WTC11 (cell line): ENCODE measurements at regions not wholly inside any gene's neighbourhood (a gene's known extent, or its start where the extent isn't known, plus 50 kb on each side); places are given as distances from the start of the nearest gene placed in this dataset.

ENCODE experiments used
- ATAC-seq: fragments of 200-7000 bp; cut with Tn5 transposase; 2 replicates; pipeline ENCODE4 v1.10.0; 2021; ENCODE audit warnings: mild to moderate bottlenecking, moderate library complexity
- CTCF ChIA-PET: fragments of 300-600 bp; sonication (Branson Sonifier 250); formaldehyde crosslinking; loops from one replicate; lab custom pipeline; 2021; ENCODE audit warnings: antibody characterized with exemption; lab: Charles Lee
- POLR2A ChIA-PET: fragments of 350-600 bp; sonication (Branson Sonifier 250); formaldehyde crosslinking; loops from one replicate; lab custom pipeline; 2021; ENCODE audit warnings: antibody characterized with exemption; lab: Charles Lee
- DNase-seq: peaks from one replicate; pipeline ENCODE4 v3.0.0; 2021; ENCODE audit warnings: low spot score
- H3K27ac Mint-ChIP-seq: 2 replicates; pipeline ENCODE4 v1.8.0; 2021; ENCODE audit warnings: mixed read lengths
- H3K27me3 Mint-ChIP-seq: 2 replicates; pipeline ENCODE4 v1.8.0; 2021; ENCODE audit warnings: low read depth, mild to moderate bottlenecking, moderate library complexity, mixed read lengths
- H3K36me3 Mint-ChIP-seq: 2 replicates; pipeline ENCODE4 v1.8.0; 2021; ENCODE audit warnings: mixed read lengths
- H3K4me1 Mint-ChIP-seq: 2 replicates; pipeline ENCODE4 v1.8.0; 2022; ENCODE audit warnings: mixed read lengths
- H3K4me3 Mint-ChIP-seq: 2 replicates; pipeline ENCODE4 v1.8.0; 2021; ENCODE audit warnings: mild to moderate bottlenecking, moderate library complexity, mixed read lengths
- H3K9me3 Mint-ChIP-seq: 2 replicates; pipeline ENCODE4 v1.8.0; 2021; ENCODE audit warnings: mixed read lengths
- ATF1 ChIP-seq: sonication (generic); formaldehyde crosslinking; IDR thresholded peaks from 2 replicates; pipeline ENCODE4 v1.8.1; 2023; ENCODE audit warnings: mild to moderate bottlenecking, moderate library complexity, missing genetic modification reagents
- ATF6 ChIP-seq: sonication (generic); formaldehyde crosslinking; IDR thresholded peaks from 2 replicates; pipeline ENCODE4 v1.8.1; 2023; ENCODE audit warnings: mild to moderate bottlenecking, missing genetic modification reagents
- CREM ChIP-seq: sonication (generic); formaldehyde crosslinking; IDR thresholded peaks from 2 replicates; pipeline ENCODE4 v1.8.1; 2022; ENCODE audit warnings: mild to moderate bottlenecking, missing genetic modification reagents, moderate library complexity
- ERG ChIP-seq: fragments of 250-450 bp; sonication (Bioruptor Pico); IDR thresholded peaks from 2 replicates; pipeline ENCODE4 v1.8.0; 2021; ENCODE audit warnings: mild to moderate bottlenecking
- ETV6 ChIP-seq: sonication (generic); formaldehyde crosslinking; IDR thresholded peaks from 2 replicates; pipeline ENCODE4 v1.8.1; 2022; ENCODE audit warnings: mild to moderate bottlenecking, missing genetic modification reagents
- GRHL2 ChIP-seq: fragments of 250-450 bp; sonication (Bioruptor Pico); IDR thresholded peaks from 2 replicates; pipeline ENCODE4 v1.8.0; 2022; ENCODE audit warnings: mild to moderate bottlenecking, moderate library complexity; ENCODE audit not compliant: insufficient replicate concordance, severe bottlenecking
- IRF2 ChIP-seq: sonication (generic); formaldehyde crosslinking; IDR thresholded peaks from 2 replicates; pipeline ENCODE4 v1.8.0; 2022; ENCODE audit warnings: low read depth, missing genetic modification reagents, borderline replicate concordance
- NR3C1 ChIP-seq: sonication (generic); formaldehyde crosslinking; conservative IDR thresholded peaks from 2 replicates; pipeline ENCODE4 v1.8.1; 2023; ENCODE audit warnings: low read depth, mild to moderate bottlenecking, missing genetic modification reagents
- RELA ChIP-seq: sonication (generic); formaldehyde crosslinking; IDR thresholded peaks from 2 replicates; pipeline ENCODE4 v1.8.1; 2022; ENCODE audit warnings: missing genetic modification reagents, mild to moderate bottlenecking, borderline replicate concordance
- SOX15 ChIP-seq: fragments of 250-450 bp; sonication (Bioruptor Pico); IDR thresholded peaks from 2 replicates; pipeline ENCODE4 v1.9.0; 2021; ENCODE audit warnings: mild to moderate bottlenecking
- ZBTB21 ChIP-seq: sonication (generic); formaldehyde crosslinking; IDR thresholded peaks from 2 replicates; pipeline ENCODE4 v1.8.1; 2023; ENCODE audit warnings: mild to moderate bottlenecking, missing genetic modification reagents, borderline replicate concordance
- ZNF219 ChIP-seq: sonication (generic); formaldehyde crosslinking; IDR thresholded peaks from 2 replicates; pipeline ENCODE4 v1.8.0; 2023; ENCODE audit warnings: missing genetic modification reagents, mild to moderate bottlenecking, borderline replicate concordance
- TF ChIP-seq, protein P1 (sequence below): sonication (generic); formaldehyde crosslinking; IDR thresholded peaks from 2 replicates; pipeline ENCODE4 v1.8.0; 2022; ENCODE audit warnings: mild to moderate bottlenecking, missing genetic modification reagents
- TF ChIP-seq, protein P2 (sequence below): sonication (generic); formaldehyde crosslinking; IDR thresholded peaks from 2 replicates; pipeline ENCODE4 v1.8.0; 2023; ENCODE audit warnings: missing genetic modification reagents
- TF ChIP-seq, protein P3 (sequence below): sonication (generic); formaldehyde crosslinking; conservative IDR thresholded peaks from 2 replicates; pipeline ENCODE4 v1.8.1; 2022; ENCODE audit warnings: mild to moderate bottlenecking, missing genetic modification reagents
- TF ChIP-seq, protein P4 (sequence below): fragments of 250-450 bp; sonication (Bioruptor Pico); IDR thresholded peaks from 2 replicates; pipeline ENCODE4 v1.9.0; 2021; ENCODE audit warnings: mild to moderate bottlenecking, borderline replicate concordance
- TF ChIP-seq, protein P5 (sequence below): sonication (generic); formaldehyde crosslinking; IDR thresholded peaks from 2 replicates; pipeline ENCODE4 v1.8.1; 2023; ENCODE audit warnings: mild to moderate bottlenecking, missing genetic modification reagents
- TF ChIP-seq, protein P6 (sequence below): sonication (generic); formaldehyde crosslinking; IDR thresholded peaks from 2 replicates; pipeline ENCODE4 v1.8.1; 2022; ENCODE audit warnings: missing genetic modification reagents, borderline replicate concordance

DNA sequence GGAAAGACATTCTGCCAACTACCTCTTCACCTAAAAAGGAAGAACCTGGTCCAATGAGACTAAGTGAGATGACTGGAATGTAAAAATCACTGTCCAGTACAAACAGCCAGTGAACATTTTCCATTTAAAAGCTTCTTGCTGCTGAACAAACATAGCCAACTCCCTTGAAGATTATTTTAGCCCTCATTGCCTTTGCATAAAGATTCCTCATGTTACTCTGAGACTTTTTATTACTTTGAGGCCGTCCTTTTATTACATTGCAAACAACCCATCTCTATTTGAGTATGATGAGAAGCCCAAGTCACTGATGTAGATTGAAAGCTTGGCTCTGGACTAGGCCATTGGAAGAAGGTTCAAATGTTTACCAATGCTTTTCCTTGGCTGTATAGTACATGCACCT, 649.8 kb downstream of the CETN3 start:
- POLR2A ChIA-PET, result no interaction called here
- no peak for TF ChIP-seq SOX15
- TF ChIP-seq CREM, result no peak
- TF ChIP-seq ATF1 (CRISPR knock-in tag), result no peak
- no peak for TF ChIP-seq NR3C1 (CRISPR knock-in tag)
- no peak for TF ChIP-seq GRHL2 (CRISPR knock-in tag)
- no peak for TF ChIP-seq ATF6 (CRISPR knock-in tag)
- TF ChIP-seq, protein P1, sequence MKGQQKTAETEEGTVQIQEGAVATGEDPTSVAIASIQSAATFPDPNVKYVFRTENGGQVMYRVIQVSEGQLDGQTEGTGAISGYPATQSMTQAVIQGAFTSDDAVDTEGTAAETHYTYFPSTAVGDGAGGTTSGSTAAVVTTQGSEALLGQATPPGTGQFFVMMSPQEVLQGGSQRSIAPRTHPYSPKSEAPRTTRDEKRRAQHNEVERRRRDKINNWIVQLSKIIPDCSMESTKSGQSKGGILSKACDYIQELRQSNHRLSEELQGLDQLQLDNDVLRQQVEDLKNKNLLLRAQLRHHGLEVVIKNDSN (CRISPR knock-in tag), result no peak
- TF ChIP-seq, protein P2, sequence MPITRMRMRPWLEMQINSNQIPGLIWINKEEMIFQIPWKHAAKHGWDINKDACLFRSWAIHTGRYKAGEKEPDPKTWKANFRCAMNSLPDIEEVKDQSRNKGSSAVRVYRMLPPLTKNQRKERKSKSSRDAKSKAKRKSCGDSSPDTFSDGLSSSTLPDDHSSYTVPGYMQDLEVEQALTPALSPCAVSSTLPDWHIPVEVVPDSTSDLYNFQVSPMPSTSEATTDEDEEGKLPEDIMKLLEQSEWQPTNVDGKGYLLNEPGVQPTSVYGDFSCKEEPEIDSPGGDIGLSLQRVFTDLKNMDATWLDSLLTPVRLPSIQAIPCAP (CRISPR knock-in tag), result no peak
- TF ChIP-seq, protein P3, sequence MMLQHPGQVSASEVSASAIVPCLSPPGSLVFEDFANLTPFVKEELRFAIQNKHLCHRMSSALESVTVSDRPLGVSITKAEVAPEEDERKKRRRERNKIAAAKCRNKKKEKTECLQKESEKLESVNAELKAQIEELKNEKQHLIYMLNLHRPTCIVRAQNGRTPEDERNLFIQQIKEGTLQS (CRISPR knock-in tag), result no peak
- TF ChIP-seq RELA (CRISPR knock-in tag), result no peak
- no peak for TF ChIP-seq ETV6
- TF ChIP-seq, protein P4, sequence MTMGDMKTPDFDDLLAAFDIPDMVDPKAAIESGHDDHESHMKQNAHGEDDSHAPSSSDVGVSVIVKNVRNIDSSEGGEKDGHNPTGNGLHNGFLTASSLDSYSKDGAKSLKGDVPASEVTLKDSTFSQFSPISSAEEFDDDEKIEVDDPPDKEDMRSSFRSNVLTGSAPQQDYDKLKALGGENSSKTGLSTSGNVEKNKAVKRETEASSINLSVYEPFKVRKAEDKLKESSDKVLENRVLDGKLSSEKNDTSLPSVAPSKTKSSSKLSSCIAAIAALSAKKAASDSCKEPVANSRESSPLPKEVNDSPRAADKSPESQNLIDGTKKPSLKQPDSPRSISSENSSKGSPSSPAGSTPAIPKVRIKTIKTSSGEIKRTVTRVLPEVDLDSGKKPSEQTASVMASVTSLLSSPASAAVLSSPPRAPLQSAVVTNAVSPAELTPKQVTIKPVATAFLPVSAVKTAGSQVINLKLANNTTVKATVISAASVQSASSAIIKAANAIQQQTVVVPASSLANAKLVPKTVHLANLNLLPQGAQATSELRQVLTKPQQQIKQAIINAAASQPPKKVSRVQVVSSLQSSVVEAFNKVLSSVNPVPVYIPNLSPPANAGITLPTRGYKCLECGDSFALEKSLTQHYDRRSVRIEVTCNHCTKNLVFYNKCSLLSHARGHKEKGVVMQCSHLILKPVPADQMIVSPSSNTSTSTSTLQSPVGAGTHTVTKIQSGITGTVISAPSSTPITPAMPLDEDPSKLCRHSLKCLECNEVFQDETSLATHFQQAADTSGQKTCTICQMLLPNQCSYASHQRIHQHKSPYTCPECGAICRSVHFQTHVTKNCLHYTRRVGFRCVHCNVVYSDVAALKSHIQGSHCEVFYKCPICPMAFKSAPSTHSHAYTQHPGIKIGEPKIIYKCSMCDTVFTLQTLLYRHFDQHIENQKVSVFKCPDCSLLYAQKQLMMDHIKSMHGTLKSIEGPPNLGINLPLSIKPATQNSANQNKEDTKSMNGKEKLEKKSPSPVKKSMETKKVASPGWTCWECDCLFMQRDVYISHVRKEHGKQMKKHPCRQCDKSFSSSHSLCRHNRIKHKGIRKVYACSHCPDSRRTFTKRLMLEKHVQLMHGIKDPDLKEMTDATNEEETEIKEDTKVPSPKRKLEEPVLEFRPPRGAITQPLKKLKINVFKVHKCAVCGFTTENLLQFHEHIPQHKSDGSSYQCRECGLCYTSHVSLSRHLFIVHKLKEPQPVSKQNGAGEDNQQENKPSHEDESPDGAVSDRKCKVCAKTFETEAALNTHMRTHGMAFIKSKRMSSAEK, result no peak
- TF ChIP-seq, protein P5, sequence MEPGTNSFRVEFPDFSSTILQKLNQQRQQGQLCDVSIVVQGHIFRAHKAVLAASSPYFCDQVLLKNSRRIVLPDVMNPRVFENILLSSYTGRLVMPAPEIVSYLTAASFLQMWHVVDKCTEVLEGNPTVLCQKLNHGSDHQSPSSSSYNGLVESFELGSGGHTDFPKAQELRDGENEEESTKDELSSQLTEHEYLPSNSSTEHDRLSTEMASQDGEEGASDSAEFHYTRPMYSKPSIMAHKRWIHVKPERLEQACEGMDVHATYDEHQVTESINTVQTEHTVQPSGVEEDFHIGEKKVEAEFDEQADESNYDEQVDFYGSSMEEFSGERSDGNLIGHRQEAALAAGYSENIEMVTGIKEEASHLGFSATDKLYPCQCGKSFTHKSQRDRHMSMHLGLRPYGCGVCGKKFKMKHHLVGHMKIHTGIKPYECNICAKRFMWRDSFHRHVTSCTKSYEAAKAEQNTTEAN (CRISPR knock-in tag), result no peak
- no peak for TF ChIP-seq IRF2 (CRISPR knock-in tag)
- TF ChIP-seq, protein P6, sequence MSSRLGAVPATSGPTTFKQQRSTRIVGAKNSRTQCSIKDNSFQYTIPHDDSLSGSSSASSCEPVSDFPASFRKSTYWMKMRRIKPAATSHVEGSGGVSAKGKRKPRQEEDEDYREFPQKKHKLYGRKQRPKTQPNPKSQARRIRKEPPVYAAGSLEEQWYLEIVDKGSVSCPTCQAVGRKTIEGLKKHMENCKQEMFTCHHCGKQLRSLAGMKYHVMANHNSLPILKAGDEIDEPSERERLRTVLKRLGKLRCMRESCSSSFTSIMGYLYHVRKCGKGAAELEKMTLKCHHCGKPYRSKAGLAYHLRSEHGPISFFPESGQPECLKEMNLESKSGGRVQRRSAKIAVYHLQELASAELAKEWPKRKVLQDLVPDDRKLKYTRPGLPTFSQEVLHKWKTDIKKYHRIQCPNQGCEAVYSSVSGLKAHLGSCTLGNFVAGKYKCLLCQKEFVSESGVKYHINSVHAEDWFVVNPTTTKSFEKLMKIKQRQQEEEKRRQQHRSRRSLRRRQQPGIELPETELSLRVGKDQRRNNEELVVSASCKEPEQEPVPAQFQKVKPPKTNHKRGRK (CRISPR knock-in tag), result no peak
- no peak for TF ChIP-seq ZBTB21 (CRISPR knock-in tag)
- TF ChIP-seq ERG (CRISPR knock-in tag), result no peak
- no peak for TF ChIP-seq ZNF219 (CRISPR knock-in tag)
- TF ChIP-seq, all 79 proteins: peak for 0
- DNase-seq (no peak), ATAC-seq (no peak)
- no peaks in the 10 kb centered on the region for H3K4me1 Mint-ChIP-seq
- no peak overlapping the region for H3K4me3 Mint-ChIP-seq
- H3K36me3 Mint-ChIP-seq, result no peaks in the 10 kb centered on the region
- H3K27ac Mint-ChIP-seq, result no peak overlapping the region
- H3K27me3 Mint-ChIP-seq, result no peaks in the 10 kb centered on the region
- H3K9me3 Mint-ChIP-seq, result 0 out of 2 replicates have a peak, but pooled peaks cover 2% of the 10 kb centered on the region
- CTCF ChIA-PET, result no interaction called here
